Epidermal melanocyte (primary cell): ENCODE measurements at regions not wholly inside any gene's neighbourhood (a gene's known extent, or its start where the extent isn't known, plus 50 kb on each side); places are given as distances from the start of the nearest gene placed in this dataset.

Experiments
- DNase-seq: peaks from one replicate; pipeline ENCODE4 v3.0.0; 2011; ENCODE audit warnings: low spot score; ENCODE audit not compliant: insufficient read length

- no peak for DNase-seq
Measured at GRCh38 chr11:128266893-128267292, 320.5 kb downstream of the ETS1 start.

DNA sequence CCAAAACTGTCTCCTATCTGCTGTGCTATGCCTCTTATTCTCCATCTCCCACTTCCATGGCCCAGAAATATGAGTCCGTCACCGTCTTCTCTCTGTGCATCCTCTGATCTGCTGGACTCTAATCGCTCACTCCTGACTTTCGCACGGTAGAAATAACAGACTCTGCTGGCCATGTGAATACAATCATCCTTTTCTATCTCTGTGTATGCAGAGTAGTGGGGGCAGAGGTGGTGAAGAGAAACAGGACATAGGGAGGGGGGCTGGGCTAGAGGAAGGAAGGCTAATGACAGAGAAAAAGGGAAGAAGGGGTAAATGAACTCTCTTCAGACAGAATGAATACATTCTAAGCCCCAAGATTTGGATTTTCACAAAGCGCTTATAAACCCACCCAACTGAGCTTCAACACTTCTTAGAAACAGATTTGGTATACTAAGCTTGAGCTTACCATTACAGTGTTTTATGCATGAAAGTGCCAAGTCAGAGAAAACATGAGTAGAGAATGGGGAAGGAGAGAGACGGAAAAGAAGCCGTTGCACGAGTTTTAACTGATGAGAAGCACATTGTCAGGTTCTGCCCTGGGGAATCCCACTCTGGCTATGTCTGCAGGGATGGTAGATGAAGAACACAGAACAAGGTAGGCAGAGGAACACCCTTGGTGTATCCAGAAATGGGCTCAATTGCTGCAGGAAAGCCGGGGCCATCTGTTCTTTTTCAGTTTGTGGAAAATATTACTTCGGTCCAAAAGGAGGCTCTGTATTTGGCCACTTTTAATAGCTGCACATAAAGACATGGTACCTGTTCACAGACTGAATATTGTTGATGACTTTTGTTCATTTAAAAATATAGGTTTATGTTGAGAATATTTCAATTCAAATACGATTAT, 324.7 kb downstream of the ETS1 start:
- no peak for DNase-seq

DNA sequence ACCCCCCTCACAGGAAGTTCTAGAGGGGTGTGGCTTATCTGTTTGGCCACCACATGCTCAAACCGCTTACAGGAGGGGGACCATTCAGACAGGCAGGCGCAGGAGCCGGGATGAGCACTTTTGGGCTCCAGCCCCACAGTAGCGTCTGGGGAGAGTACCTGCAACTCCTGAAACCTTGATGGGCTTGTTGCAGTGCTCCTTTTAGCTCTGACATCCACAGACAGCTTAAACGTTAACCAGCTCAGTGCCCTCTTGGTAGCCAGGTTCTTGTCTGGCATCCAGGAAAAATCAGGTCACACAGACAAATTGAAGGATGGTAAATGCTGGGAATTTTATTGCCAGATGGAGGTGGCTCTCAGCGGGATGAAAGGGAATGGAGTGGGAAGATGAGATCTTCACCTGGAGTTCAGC, 326.3 kb downstream of the ETS1 start:
- DNase-seq = no peak

DNA sequence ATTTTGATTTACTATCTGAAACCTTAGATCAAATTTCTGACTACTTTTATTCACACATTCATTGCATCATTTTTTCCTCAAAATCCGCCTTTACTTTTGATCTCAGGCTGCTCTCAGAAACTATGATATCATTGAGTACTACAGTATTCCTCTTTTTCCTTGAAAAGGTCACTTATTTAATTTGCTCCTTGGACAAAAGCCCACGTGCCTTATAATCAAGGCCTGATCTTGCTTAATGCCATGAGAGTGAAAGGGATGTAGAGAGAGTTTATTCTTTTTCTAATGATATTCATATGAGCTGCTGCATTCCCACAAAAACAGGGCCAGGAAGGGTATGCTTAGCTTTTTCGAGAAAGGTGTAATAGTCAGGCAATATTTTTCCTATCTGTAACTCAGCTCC, 327.0 kb downstream of the ETS1 start:
- DNase-seq = no peak

DNA sequence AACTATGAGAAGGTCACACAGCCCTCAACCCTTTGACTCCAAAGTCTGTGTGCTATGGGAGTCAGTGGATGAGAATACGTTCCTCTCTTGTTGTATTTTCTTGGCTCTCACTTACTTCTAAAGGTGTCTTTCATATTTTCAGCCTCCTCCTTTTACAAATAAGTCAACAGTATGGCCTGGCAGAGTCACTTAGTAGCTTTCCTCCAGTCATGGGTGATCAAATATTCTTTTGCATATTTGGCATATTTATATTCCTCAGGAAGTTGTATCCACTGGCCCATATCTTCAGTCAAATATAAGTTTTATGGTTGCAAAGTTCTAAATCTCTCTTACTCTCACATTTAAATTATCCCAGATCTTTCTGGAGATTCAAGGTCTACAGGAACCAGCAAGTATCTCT, 327.5 kb downstream of the ETS1 start:
- no peak for DNase-seq

DNA sequence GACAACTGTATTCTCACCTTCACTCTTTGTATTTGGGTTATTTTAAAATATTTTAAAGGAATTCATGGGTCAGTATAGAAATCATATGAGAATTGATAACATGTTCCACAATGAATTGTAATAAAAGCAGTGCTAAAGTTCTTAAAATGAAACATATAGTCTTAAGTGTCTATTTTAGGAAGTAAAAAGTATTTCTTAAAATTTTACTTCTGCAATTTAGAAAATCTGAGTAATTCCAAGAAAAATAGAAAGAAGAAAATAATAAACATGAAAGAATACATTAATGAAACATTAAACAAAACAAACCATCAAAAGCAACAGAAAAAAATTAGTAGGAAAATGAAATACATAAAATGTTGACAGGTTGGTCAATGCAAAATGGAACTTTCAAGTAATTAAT, 332.4 kb downstream of the ETS1 start:
- DNase-seq = no peak

- DNase-seq = no peak
Measured at GRCh38 chr11:128251140-128251539, 336.2 kb downstream of the ETS1 start.

GRCh38 chr11:128250482-128250881, 336.9 kb downstream of the ETS1 start:
- no peak for DNase-seq

DNA sequence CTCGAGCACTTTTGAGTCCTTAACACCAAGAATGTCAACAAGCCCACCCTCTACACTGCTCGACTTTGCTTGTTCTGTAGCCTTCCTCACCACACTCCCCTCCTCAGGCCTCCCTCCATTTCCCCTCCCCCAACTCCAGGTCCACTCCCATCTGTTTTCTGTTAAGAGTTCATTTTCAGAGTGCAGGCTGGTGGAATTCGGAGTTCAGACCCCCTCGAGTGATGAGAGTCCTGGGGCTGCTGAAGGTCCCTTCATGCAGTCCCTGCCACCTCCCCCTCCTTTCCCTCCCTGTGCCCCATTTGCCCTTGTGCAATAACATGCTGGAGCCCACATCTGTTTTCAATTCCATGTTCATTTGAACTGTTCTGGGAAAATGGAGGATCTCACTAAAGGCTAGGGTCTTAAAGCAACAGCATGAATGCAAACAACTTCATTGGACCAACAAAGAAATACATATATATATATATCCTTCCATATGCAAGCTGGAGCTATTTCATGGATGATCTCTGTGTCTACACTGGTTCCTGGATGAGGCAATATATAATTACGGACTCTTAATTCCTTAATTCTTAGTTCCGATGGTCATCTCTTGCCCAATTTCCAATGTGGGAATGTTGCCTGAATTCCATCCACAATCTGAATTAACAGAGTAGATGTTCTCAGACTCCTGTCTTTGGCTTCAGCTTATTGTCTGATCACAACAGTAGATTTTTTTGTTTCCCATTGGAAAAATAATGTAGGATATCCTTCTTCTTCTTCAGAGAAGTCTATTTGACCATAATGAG, 340.4 kb downstream of the ETS1 start:
- DNase-seq = no peak

DNA sequence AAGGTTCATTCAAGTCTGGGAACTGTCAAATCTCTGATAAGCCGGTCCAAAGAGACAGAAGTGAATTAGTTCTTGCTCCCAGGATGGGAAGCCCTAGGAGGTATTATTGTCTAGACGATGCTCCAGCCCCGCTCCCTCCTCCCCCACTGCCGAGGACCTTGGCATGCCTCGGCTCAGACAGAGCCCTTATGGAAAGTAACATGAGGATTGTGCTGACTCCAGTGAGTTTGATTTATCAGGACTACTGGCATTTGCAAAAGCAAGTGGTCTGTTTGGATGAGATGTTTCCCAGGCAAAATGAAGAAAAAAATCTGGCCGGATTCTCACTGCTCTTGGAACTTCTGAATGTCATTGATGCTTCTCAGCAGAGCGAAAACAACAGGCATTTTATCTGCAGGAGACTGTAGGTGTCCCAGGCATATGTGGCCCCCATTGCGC, 341.0 kb downstream of the ETS1 start:
- DNase-seq = no peak

DNA sequence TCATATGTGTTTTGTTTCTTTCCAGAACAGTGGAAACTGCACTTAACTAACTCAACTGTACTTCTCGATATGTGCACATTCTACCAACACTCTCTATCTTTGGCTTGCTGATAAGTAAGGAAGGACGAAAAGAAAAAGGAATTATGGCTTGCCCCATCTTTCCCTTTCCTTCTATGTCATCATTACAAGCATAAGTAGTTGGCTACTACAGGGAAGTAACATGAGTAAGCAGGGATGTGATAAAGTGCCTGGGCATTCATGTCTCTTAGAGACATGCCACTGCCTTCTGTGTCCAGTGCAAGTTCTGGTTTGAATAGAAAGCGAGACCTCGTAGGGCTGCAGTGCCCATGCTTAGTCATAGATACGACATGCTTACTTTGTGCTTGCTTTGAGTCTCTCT, 342.5 kb downstream of the ETS1 start:
- no peak for DNase-seq

DNA sequence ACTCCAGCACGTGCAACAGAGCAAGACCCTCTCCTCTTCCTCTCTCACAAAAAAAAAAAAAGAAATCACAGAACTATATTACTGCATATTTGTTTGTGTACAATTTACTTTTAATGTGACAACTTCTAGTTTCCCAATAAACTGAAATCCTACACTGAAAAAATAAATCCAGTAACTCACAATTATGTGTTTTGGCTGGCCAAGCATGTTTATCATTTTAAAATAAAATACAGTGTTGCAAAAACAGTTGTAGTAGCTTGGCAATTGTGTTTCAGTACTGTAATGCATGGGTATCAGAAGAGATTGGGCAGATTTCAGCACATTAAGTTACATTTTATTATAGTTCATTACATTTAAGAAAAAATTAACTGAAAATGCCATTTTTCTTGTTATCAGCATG, 344.9 kb downstream of the ETS1 start:
- DNase-seq = no peak

DNA sequence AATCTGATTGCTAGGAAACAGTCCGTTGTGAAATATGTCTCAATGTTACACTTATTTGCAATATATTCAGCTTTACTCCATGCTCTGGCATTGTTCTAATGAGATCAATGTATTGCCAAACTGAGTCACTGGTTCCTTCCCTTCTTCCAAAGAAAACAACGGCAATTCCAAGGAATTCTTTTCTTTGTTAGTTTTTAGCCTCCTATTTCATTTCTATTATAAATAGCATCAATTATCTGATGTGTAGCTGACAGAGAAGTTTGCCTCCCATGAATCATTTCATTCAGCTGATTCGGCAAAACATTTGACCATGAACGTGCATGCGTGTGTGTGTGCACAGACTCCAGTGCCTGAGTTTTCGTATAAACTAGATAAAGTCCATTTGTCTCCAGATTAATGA, 346.8 kb downstream of the ETS1 start:
- DNase-seq = no peak

- no peak for DNase-seq
Measured at GRCh38 chr11:128239306-128239705, 348.1 kb downstream of the ETS1 start.

DNA sequence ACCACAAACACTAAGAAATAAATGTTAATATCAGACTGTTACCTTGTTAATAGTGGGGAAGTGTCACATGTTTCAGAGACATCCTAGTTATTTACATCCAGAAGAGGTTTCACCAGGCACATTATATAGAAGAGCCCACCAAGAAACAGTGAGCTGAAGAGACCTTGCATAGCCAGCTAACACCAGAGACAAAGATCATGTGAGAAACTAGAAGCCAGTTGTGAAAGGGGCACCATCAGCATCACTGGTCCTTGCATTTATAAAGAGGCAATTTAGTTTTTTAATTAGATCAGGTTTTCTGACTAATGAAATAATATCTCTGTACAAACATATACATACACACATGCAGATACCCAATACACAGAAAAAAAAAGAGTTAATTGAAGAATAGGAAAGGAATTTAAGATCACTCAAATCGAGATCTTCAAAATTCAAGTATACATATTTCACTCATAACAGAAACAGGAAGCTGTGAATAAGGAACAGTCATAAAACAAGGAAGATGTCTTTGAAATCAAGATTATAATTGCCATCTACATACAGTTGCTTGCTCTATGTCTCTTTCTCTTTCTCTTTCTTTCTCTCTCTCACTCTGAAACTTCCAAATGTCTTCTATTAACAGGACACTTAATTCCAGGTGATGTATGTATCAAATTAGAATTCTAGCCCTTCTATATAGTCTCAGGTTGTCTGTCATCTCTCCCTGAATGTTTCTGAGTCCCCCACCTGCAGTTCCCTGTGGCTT, 348.7 kb downstream of the ETS1 start:
- no peak for DNase-seq

DNA sequence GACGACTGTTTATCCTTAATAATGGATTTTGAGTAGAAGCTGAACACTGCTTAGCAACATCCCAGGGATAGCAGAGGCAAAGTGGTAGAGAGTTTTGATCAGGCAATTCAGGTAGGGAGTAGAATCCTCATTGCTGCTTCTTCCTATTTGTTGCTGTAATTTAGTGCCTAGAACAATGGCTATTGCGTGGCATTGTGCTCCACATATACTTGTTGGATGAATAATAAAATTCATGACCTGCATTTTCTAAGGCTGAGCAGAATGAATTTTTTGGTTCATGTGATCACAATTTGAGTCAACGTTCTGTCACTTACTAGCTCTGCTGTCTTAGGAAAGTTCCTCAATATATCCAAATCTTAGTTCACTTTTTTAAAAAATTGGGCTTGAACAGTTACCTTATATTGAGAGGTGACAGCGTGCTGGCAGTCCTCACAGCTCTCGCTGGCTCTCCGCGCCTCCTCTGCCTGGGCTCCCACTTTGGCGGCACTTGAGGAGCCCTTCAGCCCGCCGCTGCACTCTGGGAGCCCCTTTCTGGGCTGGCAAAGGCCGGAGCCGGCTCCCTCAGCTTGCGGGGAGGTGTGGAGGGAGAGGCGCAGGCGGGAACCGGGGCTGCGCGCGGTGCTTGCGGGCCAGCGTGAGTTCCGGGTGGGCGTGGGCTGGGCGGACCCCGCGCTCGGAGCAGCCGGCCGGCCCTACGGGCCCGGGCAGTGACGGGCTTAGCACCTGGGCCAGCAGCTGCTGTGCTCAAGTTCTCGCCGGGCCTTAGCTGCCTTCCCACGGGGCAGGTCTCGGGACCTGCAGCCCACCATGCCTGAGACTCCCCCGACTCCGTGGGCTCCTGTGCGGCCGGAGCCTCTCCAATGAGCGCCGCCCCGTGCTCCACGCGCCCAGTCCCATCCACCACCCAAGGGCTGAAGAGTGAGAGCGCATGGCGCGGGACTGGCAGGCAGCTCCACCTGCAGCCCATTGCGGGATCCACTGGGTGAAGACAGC, 350.6 kb downstream of the ETS1 start:
- DNase-seq = no peak

GRCh38 chr11:128235958-128236357, 351.4 kb downstream of the ETS1 start:
- no peak for DNase-seq

GRCh38 chr11:128235426-128235825, 351.9 kb downstream of the ETS1 start:
- DNase-seq = no peak

GRCh38 chr11:128234143-128234542, 353.2 kb downstream of the ETS1 start:
- no peak for DNase-seq

DNA sequence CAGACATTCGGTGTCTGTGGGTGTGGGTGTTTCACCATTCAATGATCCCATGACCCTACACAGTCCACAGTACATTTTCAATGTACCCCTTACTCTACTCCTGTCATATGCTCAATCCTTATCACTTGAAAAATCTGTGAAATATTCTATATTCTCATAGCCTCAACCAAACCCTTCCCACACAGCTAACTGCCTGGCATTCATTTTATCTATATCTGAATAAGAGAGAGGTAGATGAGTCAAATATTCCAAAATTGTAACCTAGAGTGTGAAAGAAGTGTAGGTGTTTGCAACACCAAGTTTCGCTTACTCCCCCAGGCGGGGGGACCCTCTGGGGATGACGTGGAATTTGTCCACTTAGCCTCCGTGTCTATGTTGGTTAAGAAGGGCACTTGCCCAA, 354.8 kb downstream of the ETS1 start:
- no peak for DNase-seq
